ENCODE measurements at regions not wholly inside any gene's neighbourhood (a gene's known extent, or its start where the extent isn't known, plus 50 kb on each side); places are given as distances from the start of the nearest gene placed in this dataset.

GRCh38 chr2:136386046-136386445 is 268.1 kb upstream of the CXCR4 start:
- 51% methylated on average over 3 of the region's 3 CpGs for WGBS

GRCh38 chr2:136384531-136385303 is 266.8 kb upstream of the CXCR4 start:
- no peak for TF ChIP-seq POLR2AphosphoS5 (IDR thresholded peaks at IDR 0.05)
- TF ChIP-seq, protein P1, sequence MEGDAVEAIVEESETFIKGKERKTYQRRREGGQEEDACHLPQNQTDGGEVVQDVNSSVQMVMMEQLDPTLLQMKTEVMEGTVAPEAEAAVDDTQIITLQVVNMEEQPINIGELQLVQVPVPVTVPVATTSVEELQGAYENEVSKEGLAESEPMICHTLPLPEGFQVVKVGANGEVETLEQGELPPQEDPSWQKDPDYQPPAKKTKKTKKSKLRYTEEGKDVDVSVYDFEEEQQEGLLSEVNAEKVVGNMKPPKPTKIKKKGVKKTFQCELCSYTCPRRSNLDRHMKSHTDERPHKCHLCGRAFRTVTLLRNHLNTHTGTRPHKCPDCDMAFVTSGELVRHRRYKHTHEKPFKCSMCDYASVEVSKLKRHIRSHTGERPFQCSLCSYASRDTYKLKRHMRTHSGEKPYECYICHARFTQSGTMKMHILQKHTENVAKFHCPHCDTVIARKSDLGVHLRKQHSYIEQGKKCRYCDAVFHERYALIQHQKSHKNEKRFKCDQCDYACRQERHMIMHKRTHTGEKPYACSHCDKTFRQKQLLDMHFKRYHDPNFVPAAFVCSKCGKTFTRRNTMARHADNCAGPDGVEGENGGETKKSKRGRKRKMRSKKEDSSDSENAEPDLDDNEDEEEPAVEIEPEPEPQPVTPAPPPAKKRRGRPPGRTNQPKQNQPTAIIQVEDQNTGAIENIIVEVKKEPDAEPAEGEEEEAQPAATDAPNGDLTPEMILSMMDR (IDR thresholded peaks at IDR 0.05), result peak in 1 of 2 donors; percentile 29
- no peak for DNase-seq (ENCODE audit: low spot score in 2 of 2)
- WGBS, result 40% methylated on average over 3 of the region's 3 CpGs
- Histone ChIP-seq H3K4me1 (no peaks in the 10 kb centered on the region), H3K4me3 (no peak overlapping the region), H3K36me3 (no peaks in the 10 kb centered on the region), H3K27ac (no peak overlapping the region), H3K9me3 (no peaks in the 10 kb centered on the region), H3K27me3 (no peaks in the 10 kb centered on the region)

More at GRCh38 chr2:136386046-136386445, 268.1 kb upstream of the CXCR4 start:
- Histone ChIP-seq H3K4me3 (no peak overlapping the region), H3K9me3 (no peaks in the 10 kb centered on the region), H3K4me1 (no peaks in the 10 kb centered on the region), H3K27ac (no peak overlapping the region), H3K27me3 (no peaks in the 10 kb centered on the region), H3K36me3 (no peaks in the 10 kb centered on the region)
- DNase-seq (ENCODE audit: low spot score in 2 of 2), result no peak
- TF ChIP-seq POLR2AphosphoS5 (IDR thresholded peaks at IDR 0.05) (no peak), EP300 (IDR thresholded peaks at IDR 0.05) (no peak), POLR2A (IDR thresholded peaks at IDR 0.05) (no peak)
- TF ChIP-seq, protein P1 (IDR thresholded peaks at IDR 0.05), result no peak

DNA sequence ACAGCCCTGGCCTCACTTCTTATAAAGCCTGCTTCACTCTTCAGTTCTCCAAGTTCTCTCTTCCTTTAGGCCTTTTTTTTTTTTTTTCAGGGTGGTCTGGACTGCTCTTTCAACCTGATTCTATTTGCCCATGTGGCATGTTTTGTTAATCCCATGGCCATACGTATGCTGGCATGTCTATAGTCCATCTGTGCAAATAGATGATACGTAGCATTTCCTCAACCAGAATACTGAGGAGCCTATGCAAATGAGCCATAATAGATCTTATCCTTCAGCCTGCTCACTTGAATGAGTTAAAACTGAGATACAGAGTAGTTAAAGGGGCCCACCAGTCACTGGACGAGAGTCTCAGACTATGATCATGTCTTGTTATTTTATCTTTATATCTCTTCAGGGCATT is 265.2 kb upstream of the CXCR4 start:
- no peak overlapping the region for H3K27ac ChIP-seq
- no peaks in the 10 kb centered on the region for H3K9me3 ChIP-seq
- no peaks in the 10 kb centered on the region for H3K27me3 ChIP-seq
- 82% methylated on average over 3 of the region's 3 CpGs for WGBS
- H3K4me1 ChIP-seq, result no peaks in the 10 kb centered on the region
- DNase-seq (ENCODE audit: low spot score in 2 of 2), result no peak
- no peaks in the 10 kb centered on the region for H3K36me3 ChIP-seq
- TF ChIP-seq EP300 (IDR thresholded peaks at IDR 0.05) (no peak), POLR2AphosphoS5 (IDR thresholded peaks at IDR 0.05) (no peak), POLR2A (IDR thresholded peaks at IDR 0.05) (no peak)
- TF ChIP-seq, protein P1 (IDR thresholded peaks at IDR 0.05), result no peak
- no peak overlapping the region for H3K4me3 ChIP-seq

DNA sequence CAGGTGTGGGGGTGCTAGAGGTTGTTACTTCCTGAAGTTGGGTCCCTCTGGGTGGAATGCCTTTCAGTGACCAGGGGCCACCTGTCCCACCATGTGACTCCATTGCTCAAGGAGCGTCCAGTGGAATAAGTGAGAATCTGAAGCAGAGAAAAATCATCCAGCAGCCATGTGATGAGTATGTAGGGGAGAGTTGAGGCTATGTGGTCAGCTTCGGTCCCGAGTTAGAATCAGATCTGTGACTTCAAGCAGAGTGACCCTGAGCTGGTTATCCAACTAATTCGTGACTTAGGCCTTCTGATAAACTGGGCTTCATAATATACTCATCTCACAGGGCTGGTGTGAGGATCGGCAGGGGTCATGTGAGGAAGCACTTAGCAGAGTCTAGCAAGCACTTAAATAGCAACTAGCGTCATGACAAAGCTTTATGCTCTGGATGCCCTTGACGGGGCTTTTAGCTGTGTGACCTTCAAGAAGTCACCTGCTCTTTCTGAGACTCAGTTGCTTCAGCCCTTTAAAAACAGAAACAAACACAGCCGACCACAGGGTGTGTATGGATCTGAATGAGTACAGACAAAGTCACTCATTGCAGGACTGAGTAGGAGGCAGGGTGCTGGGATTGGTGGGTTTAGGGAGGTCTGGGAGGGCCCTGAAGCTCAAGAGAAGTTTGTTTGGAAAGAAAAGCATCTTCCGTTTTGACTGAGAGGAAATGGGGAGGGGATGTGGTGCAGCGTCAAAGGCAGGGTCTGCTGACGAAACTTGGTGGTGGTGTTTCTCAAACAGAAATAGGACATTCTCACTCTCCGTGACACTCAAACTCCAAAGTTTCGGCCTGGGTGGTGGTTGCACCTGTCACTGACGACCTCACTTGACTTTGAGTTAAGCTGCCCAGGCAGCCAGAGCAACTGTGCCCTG is 264.0 kb upstream of the CXCR4 start:
- WGBS, result 79% methylated on average over 14 of the region's 14 CpGs
- no peaks in the 10 kb centered on the region for H3K9me3 ChIP-seq
- no peaks in the 10 kb centered on the region for H3K36me3 ChIP-seq
- H3K27ac ChIP-seq, result no peak overlapping the region
- no peak for DNase-seq (ENCODE audit: low spot score in 2 of 2)
- TF ChIP-seq, protein P1 (IDR thresholded peaks at IDR 0.05), result no peak
- TF ChIP-seq POLR2A (IDR thresholded peaks at IDR 0.05) (no peak), POLR2AphosphoS5 (IDR thresholded peaks at IDR 0.05) (no peak)
- H3K4me1 ChIP-seq, result no peaks in the 10 kb centered on the region
- H3K27me3 ChIP-seq, result no peaks in the 10 kb centered on the region
- no peak overlapping the region for H3K4me3 ChIP-seq

- Histone ChIP-seq H3K4me1 (no peaks in the 10 kb centered on the region), H3K36me3 (no peaks in the 10 kb centered on the region), H3K4me3 (no peak overlapping the region), H3K27me3 (no peaks in the 10 kb centered on the region), H3K9me3 (no peaks in the 10 kb centered on the region), H3K27ac (no peak overlapping the region)
- 89% methylated on average over 1 of the region's 1 CpG for WGBS
- TF ChIP-seq POLR2AphosphoS5 (IDR thresholded peaks at IDR 0.05) (no peak), EP300 (IDR thresholded peaks at IDR 0.05) (no peak), POLR2A (IDR thresholded peaks at IDR 0.05) (no peak)
- TF ChIP-seq, protein P1 (IDR thresholded peaks at IDR 0.05), result no peak
- DNase-seq (ENCODE audit: low spot score in 2 of 2), result no peak
Measured at GRCh38 chr2:136381245-136381644, 263.3 kb upstream of the CXCR4 start.
